Mammary epithelial cell (primary cell): ENCODE measurements at regions not wholly inside any gene's neighbourhood (a gene's known extent, or its start where the extent isn't known, plus 50 kb on each side); places are given as distances from the start of the nearest gene placed in this dataset.

Experiments used
- EZH2 ChIP-seq: IDR thresholded peaks from 2 replicates; pipeline ENCODE4 v1.6.1; 2012; ENCODE audit warnings: low read length, inconsistent platforms, borderline replicate concordance
- TF ChIP-seq, protein P1 (sequence below), 2 donors: IDR thresholded peaks in 1 of 2; conservative IDR thresholded peaks in 1 of 2; 2 replicates each; pipeline ENCODE4 v1.5.1; 2011 to 2012; ENCODE audit warnings: inconsistent platforms in 2 of 2, low read length in 2 of 2, mild to moderate bottlenecking in 2 of 2, control low read depth in 1 of 2, low read depth in 1 of 2; ENCODE audit not compliant: insufficient read depth in 1 of 2; ENCODE audit errors: extremely low read depth in 1 of 2

DNA sequence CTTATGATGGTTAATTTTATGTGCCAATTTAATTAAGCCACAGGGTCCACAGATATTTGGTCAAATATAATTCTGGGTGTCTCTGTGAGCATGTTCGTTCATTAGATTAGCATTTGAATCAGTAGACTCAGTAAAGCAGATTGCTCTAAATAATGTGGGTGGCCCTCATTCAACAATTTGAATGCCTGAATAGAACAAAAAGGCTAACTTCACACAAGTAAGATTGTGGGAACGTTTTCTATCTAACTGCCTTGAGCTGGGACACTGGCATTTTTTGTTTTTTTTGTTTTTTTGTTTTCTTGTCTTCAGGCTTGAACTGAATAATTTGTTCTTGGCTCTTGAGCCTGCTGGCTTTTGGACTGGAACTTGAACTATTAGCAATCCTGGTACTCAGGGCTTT lies 292.4 kb upstream of the SPANXN4 start:
- TF ChIP-seq, protein P1, sequence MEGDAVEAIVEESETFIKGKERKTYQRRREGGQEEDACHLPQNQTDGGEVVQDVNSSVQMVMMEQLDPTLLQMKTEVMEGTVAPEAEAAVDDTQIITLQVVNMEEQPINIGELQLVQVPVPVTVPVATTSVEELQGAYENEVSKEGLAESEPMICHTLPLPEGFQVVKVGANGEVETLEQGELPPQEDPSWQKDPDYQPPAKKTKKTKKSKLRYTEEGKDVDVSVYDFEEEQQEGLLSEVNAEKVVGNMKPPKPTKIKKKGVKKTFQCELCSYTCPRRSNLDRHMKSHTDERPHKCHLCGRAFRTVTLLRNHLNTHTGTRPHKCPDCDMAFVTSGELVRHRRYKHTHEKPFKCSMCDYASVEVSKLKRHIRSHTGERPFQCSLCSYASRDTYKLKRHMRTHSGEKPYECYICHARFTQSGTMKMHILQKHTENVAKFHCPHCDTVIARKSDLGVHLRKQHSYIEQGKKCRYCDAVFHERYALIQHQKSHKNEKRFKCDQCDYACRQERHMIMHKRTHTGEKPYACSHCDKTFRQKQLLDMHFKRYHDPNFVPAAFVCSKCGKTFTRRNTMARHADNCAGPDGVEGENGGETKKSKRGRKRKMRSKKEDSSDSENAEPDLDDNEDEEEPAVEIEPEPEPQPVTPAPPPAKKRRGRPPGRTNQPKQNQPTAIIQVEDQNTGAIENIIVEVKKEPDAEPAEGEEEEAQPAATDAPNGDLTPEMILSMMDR (conservative IDR thresholded peaks at IDR 0.05 in 1 of 2, IDR thresholded peaks at IDR 0.05 in 1 of 2; ENCODE audit: extremely low read depth in 1 of 2, insufficient read depth in 1 of 2, low read depth in 1 of 2, low read length in 2 of 2), result no peak
- no peak for TF ChIP-seq EZH2
